CD4-positive, alpha-beta T cell treated with Interleukin-10 for 1 hour (primary cell): ENCODE measurements at regions not wholly inside any gene's neighbourhood (a gene's known extent, or its start where the extent isn't known, plus 50 kb on each side); places are given as distances from the start of the nearest gene placed in this dataset.
"Not testable (repeated sequence)": the region's sequence is repeated elsewhere in the genome, so short reads cannot be mapped to it uniquely, and the experiment has no call there.

Source experiments
- DNase-seq: peaks from one replicate; pipeline ENCODE4 v3.0.0-alpha.2; 2020

DNA sequence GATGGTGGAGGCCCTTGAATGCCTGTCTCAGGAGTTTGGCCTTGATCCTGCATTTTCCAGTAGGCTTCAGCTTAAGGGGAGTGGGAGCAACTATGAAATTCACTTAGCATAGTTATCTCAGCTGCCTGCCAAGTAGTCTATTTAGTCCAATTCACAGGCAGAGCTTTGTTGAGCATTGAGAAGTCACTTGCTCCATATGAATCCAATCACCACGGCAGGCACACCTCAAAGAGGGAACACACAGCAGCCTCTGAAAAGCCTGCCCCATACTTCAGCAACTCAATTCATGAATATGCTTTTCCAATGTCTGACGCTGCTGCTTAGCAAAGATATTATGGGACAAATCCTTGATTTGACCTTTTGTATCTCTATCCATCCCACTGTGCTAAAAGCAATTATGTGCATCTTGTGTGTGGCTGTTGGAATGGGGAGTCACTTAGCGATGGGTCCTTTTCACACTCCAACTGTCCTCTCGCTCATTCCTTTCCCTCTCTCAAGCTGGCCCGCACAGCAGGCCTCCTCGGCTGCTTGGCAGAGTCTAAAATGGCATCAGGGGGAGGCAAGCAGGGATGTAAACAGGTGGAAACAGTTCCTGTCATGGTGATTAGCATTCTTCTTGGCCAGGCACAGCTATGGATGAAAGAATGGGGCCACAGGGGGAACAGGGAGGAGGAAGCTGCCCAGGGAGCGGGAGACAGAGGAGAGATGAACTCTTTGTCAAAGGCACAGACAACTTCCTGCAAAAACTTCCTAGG, 56.0 kb upstream of the LRPPRC start:
- DNase-seq: no peak

DNA sequence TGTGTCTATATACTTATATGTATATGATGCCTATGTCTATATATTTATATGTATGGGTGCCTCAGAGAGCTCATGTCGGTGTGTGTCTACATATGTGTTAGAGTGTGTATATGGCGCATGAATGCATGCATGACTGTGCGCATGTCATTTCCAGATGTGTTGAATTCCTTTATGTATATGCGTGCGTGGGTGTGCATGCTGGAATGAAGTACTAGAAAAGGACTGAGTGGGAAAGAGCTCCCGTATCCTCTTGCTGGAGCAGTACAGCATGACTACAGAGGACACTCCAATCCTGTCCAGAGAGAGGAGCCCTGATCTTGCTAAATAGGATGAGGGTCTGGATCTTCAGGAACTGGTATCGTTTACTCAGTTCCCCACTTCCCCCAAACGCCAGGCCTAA, 56.8 kb upstream of the LRPPRC start:
- no peak for DNase-seq

DNA sequence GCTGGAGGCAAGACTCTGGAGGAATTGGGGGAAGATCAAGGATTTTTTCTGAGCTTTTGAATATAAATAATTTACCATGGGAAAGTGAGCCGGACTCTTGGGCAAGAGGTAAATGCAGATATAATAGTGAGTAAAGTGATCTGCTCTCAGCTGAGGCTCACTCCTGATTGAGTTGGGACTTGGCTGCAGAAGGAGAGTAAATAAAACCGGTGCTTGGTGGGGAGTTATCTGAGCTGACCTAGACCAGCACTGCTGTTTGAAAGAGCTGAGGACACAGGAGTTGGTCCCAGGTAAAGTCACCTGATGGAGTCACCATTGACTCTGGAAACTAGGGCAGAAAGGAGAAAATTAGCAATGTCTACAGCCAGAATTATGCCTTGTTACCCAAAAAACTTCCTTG, 57.3 kb upstream of the LRPPRC start:
- DNase-seq: no peak

DNA sequence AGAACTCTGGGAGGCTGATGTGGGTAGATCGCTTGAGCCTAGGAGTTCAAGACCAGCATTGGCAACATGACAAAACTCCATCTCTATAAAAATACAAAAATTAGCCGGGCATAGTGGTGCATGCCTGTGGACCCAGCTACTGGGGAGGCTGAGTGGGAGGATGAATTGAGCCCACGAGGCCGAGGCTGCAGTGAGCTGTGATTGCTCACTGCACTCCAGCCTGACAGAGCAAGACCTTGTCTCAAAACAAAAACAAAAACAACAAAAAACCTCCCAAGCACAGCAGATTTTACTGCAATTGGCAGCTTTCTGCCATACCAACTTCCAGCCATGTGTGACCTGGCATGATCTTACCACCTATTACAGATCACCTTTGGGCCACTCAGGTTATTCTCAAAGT, 57.7 kb upstream of the LRPPRC start:
- DNase-seq: no peak

DNA sequence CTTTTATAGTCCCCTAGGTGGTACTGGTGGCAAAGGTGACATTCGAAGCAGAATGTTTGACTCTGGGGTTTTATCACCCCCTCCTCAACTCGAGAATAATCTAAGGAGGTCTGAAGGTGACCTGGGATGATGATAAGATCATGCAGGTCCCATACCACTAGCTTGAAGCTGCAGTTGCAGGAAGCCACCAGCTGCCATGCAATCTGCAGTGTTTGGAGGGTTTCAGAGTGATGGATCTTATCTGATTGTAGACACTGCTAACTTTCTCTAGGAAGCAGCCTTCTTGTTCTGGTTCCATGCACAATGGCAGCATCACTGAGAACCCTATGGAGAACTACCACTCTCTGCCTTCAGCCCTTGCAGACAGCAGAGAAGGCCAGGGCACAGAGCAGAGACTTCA, 59.4 kb upstream of the LRPPRC start:
- no peak for DNase-seq

DNA sequence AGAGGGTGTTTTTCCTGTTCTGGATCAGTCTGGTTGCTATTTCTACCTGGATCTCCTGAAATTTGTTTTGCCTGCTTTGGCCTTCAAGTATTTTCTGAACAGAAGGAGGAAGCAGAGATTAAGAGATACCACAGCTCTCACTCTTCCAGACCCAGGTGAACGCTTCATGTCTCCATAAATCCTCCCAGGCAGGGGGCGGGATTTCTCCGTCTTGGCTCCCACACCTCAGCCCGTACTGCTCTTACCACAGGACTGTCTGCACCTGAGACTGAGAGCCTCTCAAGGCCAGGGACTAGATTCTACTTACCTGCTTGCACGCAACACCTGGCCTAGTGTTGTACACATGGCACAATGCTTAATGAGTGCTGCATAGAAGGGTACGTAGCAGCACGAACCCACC, 59.9 kb upstream of the LRPPRC start:
- no peak for DNase-seq

DNA sequence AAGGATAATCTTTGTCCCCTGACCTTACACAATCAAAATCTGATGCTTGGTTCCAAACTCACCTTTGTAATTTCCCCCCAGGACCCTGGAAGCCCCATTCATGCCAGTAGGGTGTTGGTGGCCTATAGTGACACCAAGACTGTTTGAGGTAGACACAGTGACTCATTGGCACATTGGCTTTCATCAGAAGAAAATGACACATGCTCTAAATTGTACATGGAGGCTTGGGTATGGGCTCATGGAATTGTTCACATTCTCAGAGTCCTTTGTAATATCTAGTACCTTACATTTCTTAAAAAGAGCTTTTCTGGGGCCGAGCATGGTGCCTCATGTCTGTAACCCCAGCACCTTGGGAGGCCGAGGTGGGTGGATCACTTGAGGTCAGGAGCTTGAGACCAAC, 61.2 kb upstream of the LRPPRC start:
- no peak for DNase-seq

DNA sequence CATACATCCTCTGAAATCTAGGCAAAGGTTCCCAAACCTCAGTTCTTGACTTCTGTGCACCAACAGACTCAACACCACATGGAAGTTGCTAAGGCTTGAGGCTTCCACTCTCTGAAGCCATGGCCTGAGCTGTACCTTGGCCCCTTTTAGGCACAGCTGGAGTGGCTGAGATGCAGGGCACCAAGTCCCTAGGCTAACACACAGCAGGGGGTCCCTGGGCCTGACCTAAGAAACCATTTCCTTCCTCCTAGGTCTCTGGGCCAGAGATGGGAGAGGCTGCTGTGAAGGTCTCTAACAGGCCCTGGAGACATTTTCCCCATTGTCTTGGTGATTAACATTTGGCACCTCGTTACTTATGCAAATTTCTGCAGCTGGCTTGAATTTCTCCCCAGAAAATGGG, 64.5 kb upstream of the LRPPRC start:
- DNase-seq: not testable (repeated sequence)

DNA sequence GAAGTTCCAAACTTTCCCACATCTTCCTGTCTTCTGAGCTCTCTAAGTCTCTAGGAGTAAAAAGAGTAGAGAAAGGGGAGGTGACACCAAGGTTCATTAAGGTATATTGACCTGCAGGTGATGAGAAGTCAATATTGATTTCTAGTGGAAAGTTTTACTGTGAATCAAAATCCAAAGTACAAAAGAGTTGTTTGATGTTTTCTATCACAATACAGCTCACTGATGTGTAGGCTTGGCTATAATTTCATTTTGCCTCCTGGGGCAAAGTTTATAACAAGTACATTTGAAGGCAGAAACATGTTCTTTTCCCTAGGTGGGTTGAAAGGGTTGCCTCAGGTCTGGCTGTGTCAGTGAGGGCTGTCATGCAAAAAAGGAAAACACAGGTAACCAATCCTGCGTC, 65.2 kb upstream of the LRPPRC start:
- DNase-seq: no peak

DNA sequence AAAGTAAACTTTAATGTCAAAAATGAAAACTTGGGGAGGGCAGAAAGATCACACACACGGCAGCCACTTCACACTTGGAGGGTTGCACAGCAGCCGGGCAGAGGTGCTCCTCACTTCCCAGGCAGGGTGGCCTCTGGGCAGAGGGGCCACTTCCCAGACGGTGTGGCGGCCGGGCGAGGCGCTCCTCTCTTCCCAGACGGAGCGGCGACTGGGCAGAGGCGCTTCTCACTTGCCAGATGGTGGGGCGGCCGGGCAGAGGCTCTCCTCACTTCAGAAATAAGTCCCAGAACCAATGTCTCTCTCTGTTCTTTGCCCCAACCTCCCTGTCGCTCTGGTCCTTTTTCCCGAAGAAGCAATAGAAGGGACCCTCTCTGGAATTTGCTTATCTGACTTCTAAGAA, 65.7 kb upstream of the LRPPRC start:
- no peak for DNase-seq

DNA sequence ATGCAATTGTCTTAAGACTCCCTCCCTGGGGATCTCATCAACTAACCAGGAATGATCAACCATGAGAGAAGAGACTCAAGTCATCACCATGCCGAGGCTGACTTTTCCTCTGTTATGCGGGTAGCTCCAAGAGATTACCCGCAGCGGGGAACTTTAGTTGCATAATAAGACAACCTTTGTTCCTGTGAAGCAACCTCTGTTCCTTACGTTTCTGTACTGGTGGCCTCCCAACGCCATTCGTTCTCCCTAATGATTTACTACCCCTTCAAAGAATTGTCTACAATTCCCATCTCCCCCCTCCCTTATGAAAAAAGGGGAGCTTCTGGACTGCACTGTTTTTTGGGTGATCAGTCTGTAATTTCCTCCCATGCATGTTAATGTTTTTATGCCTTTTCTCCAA, 66.1 kb upstream of the LRPPRC start:
- no peak for DNase-seq

DNA sequence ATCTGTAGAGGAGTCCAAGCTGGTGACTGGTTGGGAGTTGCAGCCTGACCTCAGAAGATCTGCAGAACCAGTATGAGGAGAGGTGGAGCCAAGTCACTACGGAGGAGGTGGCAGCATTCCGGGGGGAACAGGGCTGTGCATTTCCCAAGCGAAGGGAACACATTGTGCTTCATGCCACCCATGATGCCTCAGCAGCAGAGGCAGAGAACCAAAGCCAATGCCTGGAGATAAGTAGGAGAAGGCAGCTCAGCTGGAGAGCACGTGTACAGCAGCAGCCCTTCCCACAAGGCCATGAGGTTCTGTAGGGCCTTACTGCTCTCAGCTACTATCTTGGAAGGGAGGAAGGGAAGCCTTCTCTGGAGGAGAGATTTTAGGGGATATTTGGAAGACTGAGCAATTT, 67.2 kb upstream of the LRPPRC start:
- no peak for DNase-seq

DNA sequence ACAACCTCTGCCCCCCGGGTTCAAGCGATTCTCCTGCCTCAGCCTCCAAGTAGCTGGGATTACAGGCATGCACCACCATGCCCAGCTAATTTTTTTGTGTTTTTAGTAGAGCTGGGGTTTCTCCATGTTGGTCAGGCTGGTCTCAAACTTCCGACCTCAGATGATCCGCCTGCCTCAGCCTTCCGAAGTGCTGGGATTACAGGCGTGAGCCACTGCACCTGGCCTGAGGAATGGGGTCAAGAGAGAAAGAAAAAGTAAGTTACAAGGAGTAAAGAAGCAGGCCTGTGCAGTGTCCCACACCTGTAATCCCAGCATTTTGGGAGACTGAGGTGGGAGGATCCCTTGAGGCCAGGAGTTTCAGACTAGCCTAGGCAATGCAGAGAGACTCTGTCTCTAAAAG, 68.5 kb upstream of the LRPPRC start:
- not testable (repeated sequence) for DNase-seq

DNA sequence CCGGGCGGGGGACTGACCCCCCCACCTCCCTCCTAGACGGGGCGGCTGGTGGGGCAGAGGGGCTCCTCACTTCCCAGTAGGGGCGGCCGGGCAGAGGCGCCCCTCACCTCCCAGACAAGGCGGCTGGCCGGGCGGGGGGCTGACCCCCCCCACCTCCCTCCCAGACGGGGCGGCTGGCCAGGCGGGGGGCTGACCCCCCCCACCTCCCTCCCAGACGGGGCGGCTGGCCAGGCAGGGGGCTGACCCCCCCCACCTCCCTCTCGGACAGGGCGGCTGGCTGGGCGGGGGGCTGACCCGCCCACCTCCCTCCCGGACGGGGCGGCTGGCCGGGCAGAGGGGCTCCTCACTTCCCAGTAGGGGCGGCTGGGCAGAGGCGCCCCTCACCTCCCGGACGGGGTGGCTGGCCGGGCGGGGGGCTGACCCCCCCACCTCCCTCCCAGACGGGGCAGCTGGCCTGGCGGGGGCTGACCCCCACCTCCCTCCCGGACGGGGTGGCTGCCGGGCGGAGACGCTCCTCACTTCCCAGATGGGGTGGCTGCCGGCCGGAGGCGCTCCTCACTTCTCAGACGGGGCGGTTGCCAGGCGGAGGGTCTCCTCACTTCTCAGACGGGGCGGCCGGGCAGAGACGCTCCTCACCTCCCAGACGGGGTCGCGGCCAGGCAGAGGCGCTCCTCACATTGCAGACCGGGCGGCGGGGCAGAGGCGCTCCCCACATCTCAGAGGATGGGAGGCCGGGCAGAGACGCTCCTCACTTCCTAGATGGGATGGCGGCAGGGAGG, 71.4 kb upstream of the LRPPRC start:
- DNase-seq: not testable (repeated sequence)

DNA sequence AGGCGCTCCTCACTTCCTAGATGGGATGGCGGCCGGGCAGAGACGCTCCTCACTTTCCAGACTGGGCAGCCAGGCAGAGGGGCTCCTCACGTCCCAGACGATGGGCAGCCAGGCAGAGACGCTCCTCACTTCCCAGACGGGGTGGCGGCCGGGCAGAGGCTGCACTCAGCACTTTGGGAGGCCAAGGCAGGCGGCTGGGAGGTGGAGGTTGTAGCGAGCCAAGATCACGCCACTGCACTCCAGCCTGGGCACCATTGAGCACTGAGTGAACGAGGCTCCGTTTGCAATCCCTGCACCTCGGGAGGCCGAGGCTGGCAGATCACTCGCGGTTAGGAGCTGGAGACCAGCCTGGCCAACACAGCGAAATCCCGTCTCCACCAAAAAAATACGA, 72.0 kb upstream of the LRPPRC start:
- not testable (repeated sequence) for DNase-seq

DNA sequence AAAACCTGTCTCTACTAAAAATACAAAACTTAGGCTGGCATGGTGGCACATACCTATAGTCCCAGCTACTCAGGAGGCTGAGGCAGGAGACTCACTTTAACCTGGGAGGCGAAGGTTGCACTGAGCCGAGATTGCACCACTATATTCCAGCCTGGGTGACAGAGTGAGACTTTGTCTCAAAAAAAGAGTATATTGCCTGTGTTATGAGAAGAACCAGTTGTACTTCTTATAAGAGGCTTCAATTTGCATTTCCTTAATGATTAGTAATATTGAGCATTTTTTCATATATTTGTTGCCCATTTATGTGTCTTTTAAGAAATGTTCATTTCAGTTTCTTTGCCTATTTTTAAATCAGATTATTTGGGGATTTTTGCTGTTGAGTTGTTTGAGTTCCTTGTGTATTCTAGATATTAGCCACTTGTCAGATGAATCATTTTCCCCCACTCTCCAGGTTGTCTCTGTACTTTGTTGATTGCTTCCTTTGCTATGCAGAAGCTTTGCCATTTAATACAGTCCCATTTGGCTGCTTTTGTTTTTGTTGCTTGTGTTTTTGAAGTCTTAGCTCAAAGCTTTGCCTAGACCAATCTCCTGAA, 75.8 kb upstream of the LRPPRC start:
- DNase-seq: no peak

DNA sequence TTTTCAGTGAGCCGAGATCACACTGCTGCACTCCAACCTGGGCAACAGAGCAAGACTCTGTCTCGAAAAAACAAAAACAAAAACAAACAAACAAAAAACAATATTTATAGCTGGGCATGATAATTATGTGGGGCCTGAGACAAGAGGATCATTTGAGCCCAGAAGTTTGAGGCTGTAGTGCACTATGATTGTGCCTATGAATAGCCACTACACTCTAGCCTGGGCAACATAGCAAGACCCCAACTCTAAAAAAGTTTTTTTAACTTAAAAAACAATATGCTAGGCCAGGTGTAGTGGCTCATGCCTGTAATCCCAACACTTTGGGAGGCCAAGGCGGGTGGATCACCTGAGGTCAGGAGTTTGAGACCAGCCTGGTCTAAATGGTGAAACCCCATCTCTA, 77.9 kb upstream of the LRPPRC start:
- DNase-seq: not testable (repeated sequence)

DNA sequence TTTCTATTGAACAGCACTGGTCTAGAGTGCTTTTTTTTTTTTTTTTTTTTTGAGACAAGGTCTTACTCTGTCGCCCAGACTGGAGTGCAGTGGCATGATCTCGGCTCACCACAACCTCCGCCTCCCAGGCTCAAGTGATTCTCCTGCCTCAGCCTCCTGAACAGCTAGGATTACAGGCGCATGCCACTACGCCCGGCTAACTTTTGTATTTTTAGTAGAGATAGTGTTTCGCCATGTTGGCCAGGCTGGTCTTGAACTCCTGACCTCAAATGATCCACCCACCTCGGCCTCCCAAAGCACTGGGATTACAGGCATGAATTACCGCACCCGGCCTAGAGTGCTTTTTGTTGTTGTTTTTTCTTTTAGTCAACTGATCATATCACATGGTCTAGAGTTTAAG, 79.0 kb upstream of the LRPPRC start:
- not testable (repeated sequence) for DNase-seq

DNA sequence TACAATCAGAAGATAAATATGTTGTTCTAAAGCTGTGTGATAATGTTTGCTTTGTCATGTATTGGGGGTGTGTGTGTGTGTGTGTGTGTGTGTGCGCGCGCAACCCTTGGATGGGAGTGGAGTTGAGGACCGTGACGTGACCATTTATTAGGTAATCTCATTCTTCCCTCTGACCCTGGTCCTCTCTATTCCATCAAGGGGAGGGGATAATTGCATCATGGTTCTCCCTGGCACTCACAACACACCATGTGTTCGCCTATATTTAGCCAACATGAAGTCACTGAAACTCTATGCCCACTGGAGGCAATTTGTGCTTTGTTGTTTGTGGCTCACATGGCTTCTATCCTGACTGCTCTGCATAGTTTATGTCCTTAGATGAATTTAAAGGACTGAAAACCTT, 79.8 kb upstream of the LRPPRC start:
- no peak for DNase-seq

DNA sequence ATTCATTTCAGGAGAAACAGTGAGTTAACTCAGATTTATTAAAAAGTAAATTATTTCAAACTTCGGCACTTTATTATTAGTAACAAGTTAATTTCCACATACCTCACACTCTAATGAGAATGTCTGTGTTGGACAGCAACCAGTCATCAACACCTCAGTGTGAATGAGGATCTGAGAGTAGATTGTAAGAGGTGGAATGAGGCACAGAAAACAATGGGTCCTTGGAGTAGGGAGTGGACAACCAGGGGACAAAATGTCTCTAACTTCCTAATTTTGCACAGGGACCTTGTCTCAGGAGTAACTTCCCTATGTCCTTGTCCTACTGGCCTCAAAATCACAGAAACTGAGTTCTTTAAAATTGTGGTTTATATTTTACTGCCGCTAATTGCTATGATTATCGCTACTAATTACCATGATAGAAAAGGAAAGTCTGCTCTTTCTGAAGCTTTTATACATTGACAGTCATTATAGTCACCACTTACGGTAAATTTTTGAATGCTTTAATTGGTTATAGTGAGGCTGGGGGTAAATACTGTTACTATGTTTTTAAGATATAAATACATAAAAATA, 82.2 kb upstream of the LRPPRC start:
- no peak for DNase-seq

DNA sequence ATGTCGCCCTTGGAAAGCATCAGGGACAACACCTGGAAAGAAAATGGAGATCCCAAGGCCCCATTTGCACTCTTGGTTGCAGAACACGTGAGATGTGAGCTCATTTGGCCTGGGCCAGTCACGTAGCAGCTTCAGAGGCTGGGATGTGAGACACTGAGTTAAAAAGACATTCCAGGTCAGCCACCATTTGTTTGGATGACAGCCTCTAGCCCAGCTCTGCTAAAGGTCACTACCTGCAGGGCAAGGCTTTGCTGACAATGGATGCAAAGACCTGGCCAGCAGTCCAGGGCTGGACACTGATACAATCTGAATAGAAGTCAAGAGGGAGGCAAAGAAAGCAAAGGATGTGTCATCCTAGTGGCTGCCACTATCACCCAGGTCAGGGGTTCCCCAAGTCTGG, 83.9 kb upstream of the LRPPRC start:
- DNase-seq: no peak

DNA sequence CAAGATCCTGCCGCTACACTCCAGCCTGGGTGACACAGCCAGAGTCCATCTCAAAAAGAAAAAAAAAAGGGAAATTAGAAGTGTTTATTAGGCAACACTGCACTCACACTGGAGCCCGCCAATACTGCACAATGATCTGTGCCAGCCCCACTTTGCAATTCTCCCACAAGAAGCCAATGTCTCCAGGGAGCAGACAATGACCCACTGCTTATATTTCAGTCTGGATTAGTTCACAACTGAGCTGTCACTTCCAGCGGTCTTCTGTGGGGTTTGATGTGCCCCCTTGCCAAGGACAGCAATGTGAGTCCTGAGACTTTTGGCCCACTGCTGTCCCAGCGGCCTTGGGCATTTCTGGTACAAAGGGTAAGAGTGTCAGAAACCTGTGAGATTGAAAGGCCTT, 85.6 kb upstream of the PPM1B start:
- no peak for DNase-seq

DNA sequence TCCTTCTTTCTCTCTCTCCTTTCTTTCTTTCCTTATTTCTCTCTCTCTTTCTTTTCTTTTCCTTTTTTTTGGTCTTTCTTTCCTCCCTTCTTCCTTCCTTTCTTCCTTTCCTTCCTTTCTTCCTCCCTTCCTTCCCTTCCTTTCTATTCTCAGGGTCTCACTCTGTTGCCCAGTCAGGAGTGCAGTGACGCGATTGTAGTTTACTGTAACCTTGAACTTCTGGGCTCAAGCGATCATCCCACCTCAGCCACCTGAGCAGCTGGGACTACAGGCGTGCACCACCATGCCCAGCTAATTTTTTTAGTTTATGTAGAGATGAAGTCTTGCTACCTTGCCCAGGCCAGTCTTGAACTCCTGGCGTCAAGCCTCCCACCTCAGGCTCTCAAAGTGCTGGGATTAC, 83.8 kb upstream of the PPM1B start:
- DNase-seq: no peak

DNA sequence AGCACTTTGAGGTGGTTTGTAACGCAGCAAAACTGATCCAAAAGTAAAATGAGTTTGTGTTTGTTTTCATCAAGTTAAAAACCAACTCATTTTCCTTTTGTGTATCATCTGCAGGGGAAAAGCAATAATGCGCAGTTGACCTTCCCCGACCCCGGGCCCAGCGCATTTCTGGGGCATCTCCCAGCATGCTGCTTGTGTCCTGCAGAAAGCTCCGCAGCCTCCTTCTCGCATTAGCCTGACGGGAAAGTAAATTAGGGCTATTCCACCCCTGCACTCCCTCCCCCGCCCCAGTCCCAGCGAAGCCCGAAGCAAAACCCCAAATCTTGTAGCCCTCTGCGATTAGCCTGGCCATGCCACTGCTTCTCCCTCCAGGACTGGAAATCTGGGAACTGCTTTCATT, 82.0 kb upstream of the PPM1B start:
- no peak for DNase-seq
